Thymus (tissue), 11 donors: ENCODE measurements at regions not wholly inside any gene's neighbourhood (a gene's known extent, or its start where the extent isn't known, plus 50 kb on each side); places are given as distances from the start of the nearest gene placed in this dataset.

Experiments used
- DNase-seq, 9 donors: peaks; one replicate each; pipeline ENCODE4 v3.0.0-alpha.2; 2013; ENCODE audit warnings: low spot score in 9 of 9, low read depth in 6 of 9, missing footprints in 1 of 9
- H3K27ac ChIP-seq, 2 donors: one replicate each; pipeline ENCODE4 v1.5.1; 2013; ENCODE audit warnings: control low read depth in 1 of 2, low read depth in 1 of 2, low read length in 1 of 2, mild to moderate bottlenecking in 1 of 2, moderate library complexity in 1 of 2
- H3K27me3 ChIP-seq, 2 donors: one replicate each; pipeline ENCODE4 v1.5.1; 2013; ENCODE audit warnings: low read length in 1 of 2; ENCODE audit not compliant: control insufficient read depth in 2 of 2, insufficient read depth in 1 of 2
- H3K36me3 ChIP-seq, 2 donors: one replicate each; pipeline ENCODE4 v1.5.1; 2013; ENCODE audit warnings: low read length in 1 of 2, mild to moderate bottlenecking in 1 of 2, moderate library complexity in 1 of 2; ENCODE audit not compliant: control insufficient read depth in 2 of 2, insufficient read depth in 2 of 2
- H3K4me1 ChIP-seq, 2 donors: one replicate each; pipeline ENCODE4 v1.5.1; 2013; ENCODE audit warnings: low read length in 2 of 2; ENCODE audit not compliant: control insufficient read depth in 2 of 2, insufficient read depth in 2 of 2
- H3K4me3 ChIP-seq, 2 donors: one replicate each; pipeline ENCODE4 v1.5.1; 2013; ENCODE audit warnings: low read length in 2 of 2, control low read depth in 1 of 2, mild to moderate bottlenecking in 1 of 2
- H3K9me3 ChIP-seq, 2 donors: one replicate each; pipeline ENCODE4 v1.5.1; 2013; ENCODE audit warnings: low read length in 1 of 2, mild to moderate bottlenecking in 1 of 2; ENCODE audit not compliant: control insufficient read depth in 2 of 2, insufficient read depth in 1 of 2
- WGBS: extraction: QIAGEN DNeasy Blood & Tissue Kit; methylation state at CpG from one replicate; pipeline ENCODE4 v1.1.7; 2013; 5-methylcytosine and 5-hydroxymethylcytosine counted together
- donor health status: healthy.

- DNase-seq = no peak
- WGBS = 97% methylated on average over 1 of the region's 1 CpG
Measured at GRCh38 chr2:55973673-55974072, 50.1 kb upstream of the EFEMP1 start.

GRCh38 chr2:55976681-55977080 is 53.1 kb upstream of the EFEMP1 start:
- DNase-seq = no peak
- H3K9me3 ChIP-seq = no peaks in the 10 kb centered on the region
- no peak overlapping the region for H3K4me3 ChIP-seq
- no peak overlapping the region for H3K27ac ChIP-seq
- no peaks in the 10 kb centered on the region for H3K36me3 ChIP-seq
- H3K27me3 ChIP-seq = no peaks in the 10 kb centered on the region
- H3K4me1 ChIP-seq = no peaks in the 10 kb centered on the region

More at GRCh38 chr2:55973673-55974072, 50.1 kb upstream of the EFEMP1 start:
- H3K27me3 ChIP-seq = no peaks in the 10 kb centered on the region
- H3K36me3 ChIP-seq = no peaks in the 10 kb centered on the region
- no peaks in the 10 kb centered on the region for H3K9me3 ChIP-seq
- no peak overlapping the region for H3K4me3 ChIP-seq
- H3K4me1 ChIP-seq = no peaks in the 10 kb centered on the region
- H3K27ac ChIP-seq = no peak overlapping the region

GRCh38 chr2:55985406-55985805 is 61.8 kb upstream of the EFEMP1 start:
- Histone ChIP-seq H3K36me3 (no peaks in the 10 kb centered on the region), H3K27me3 (no peaks in the 10 kb centered on the region), H3K4me1 (no peaks in the 10 kb centered on the region), H3K27ac (no peak overlapping the region), H3K4me3 (no peak overlapping the region), H3K9me3 (no peaks in the 10 kb centered on the region)
- WGBS = 7% methylated on average over 1 of the region's 1 CpG
- peak in 1 of 9 donors; percentile 5 for DNase-seq

- WGBS = 95% methylated on average over 2 of the region's 2 CpGs
- DNase-seq = no peak
- no peaks in the 10 kb centered on the region for H3K9me3 ChIP-seq
- no peak overlapping the region for H3K27ac ChIP-seq
- H3K4me3 ChIP-seq = no peak overlapping the region
- H3K4me1 ChIP-seq = no peaks in the 10 kb centered on the region
- H3K27me3 ChIP-seq = no peaks in the 10 kb centered on the region
- no peaks in the 10 kb centered on the region for H3K36me3 ChIP-seq
Measured at GRCh38 chr2:55986001-55986400, 62.4 kb upstream of the EFEMP1 start.

GRCh38 chr2:55986700-55987440 is 63.3 kb upstream of the EFEMP1 start:
- DNase-seq = no peak
- Histone ChIP-seq H3K4me1 (no peaks in the 10 kb centered on the region), H3K4me3 (no peak overlapping the region), H3K27me3 (no peaks in the 10 kb centered on the region), H3K27ac (no peak overlapping the region), H3K36me3 (no peaks in the 10 kb centered on the region), H3K9me3 (no peaks in the 10 kb centered on the region)

- H3K4me1 ChIP-seq = no peaks in the 10 kb centered on the region
- no peak overlapping the region for H3K4me3 ChIP-seq
- DNase-seq = no peak
- no peaks in the 10 kb centered on the region for H3K27me3 ChIP-seq
- WGBS = 94% methylated on average over 7 of the region's 7 CpGs
- no peak overlapping the region for H3K27ac ChIP-seq
- H3K9me3 ChIP-seq = no peaks in the 10 kb centered on the region
- no peaks in the 10 kb centered on the region for H3K36me3 ChIP-seq
Measured at GRCh38 chr2:55989405-55989804, 65.8 kb upstream of the EFEMP1 start.

- no peaks in the 10 kb centered on the region for H3K27me3 ChIP-seq
- no peaks in the 10 kb centered on the region for H3K9me3 ChIP-seq
- no peak overlapping the region for H3K27ac ChIP-seq
- no peak overlapping the region for H3K4me3 ChIP-seq
- H3K4me1 ChIP-seq = no peaks in the 10 kb centered on the region
- H3K36me3 ChIP-seq = no peaks in the 10 kb centered on the region
- DNase-seq = no peak
- 77% methylated on average over 4 of the region's 4 CpGs for WGBS
Measured at GRCh38 chr2:55992455-55992854, 68.9 kb upstream of the EFEMP1 start.

GRCh38 chr2:55993685-55994084 is 70.1 kb upstream of the EFEMP1 start:
- Histone ChIP-seq H3K27ac (no peak overlapping the region), H3K36me3 (no peaks in the 10 kb centered on the region), H3K27me3 (no peaks in the 10 kb centered on the region), H3K9me3 (no peaks in the 10 kb centered on the region), H3K4me3 (no peak overlapping the region), H3K4me1 (no peaks in the 10 kb centered on the region)
- 92% methylated on average over 4 of the region's 4 CpGs for WGBS
- DNase-seq = no peak

- Histone ChIP-seq H3K36me3 (no peaks in the 10 kb centered on the region), H3K27ac (no peak overlapping the region), H3K4me3 (no peak overlapping the region), H3K9me3 (no peaks in the 10 kb centered on the region), H3K4me1 (no peaks in the 10 kb centered on the region), H3K27me3 (no peaks in the 10 kb centered on the region)
- no peak for DNase-seq
- 83% methylated on average over 1 of the region's 1 CpG for WGBS
Measured at GRCh38 chr2:55995211-55995610, 71.6 kb upstream of the EFEMP1 start.
